Osteoblast (primary cell): ENCODE measurements at regions not wholly inside any gene's neighbourhood (a gene's known extent, or its start where the extent isn't known, plus 50 kb on each side); places are given as distances from the start of the nearest gene placed in this dataset.
"Not testable (repeated sequence)": the region's sequence is repeated elsewhere in the genome, so short reads cannot be mapped to it uniquely, and the experiment has no call there.

Experiments
- DNase-seq: peaks from one replicate; pipeline ENCODE4 v3.0.0; 2011; ENCODE audit warnings: low spot score, mixed read lengths; ENCODE audit not compliant: insufficient read length; ENCODE audit errors: missing footprints
- H2AFZ ChIP-seq: 2 replicates; pipeline ENCODE4 v1.6.0; 2011; ENCODE audit warnings: mild to moderate bottlenecking, low read length
- H3K27ac ChIP-seq: 2 replicates; pipeline ENCODE4 v1.5.1; 2011; ENCODE audit warnings: mild to moderate bottlenecking, low read depth, low read length, moderate library complexity
- H3K27me3 ChIP-seq: 2 replicates; pipeline ENCODE4 v1.6.0; 2012; ENCODE audit warnings: mild to moderate bottlenecking, control low read depth, inconsistent platforms, low read length, moderate library complexity; ENCODE audit not compliant: insufficient read depth
- H3K36me3 ChIP-seq: 2 replicates; pipeline ENCODE4 v1.5.1; 2011; ENCODE audit warnings: mild to moderate bottlenecking, low read length, control low read depth, moderate library complexity; ENCODE audit not compliant: insufficient read depth
- H3K4me1 ChIP-seq: 2 replicates; pipeline ENCODE4 v1.5.1; 2011; ENCODE audit warnings: mild to moderate bottlenecking, low read length, control low read depth, moderate library complexity; ENCODE audit not compliant: insufficient read depth
- H3K4me2 ChIP-seq: 2 replicates; pipeline ENCODE4 v1.6.0; 2011; ENCODE audit warnings: mild to moderate bottlenecking, low read length; ENCODE audit not compliant: insufficient read depth
- H3K4me3 ChIP-seq: fragments of 200-600 bp; sonication (generic); 3 replicates; pipeline ENCODE4 v1.5.1; 2012; ENCODE audit warnings: mild to moderate bottlenecking, low read length, inconsistent platforms; ENCODE audit not compliant: insufficient read depth
- H3K79me2 ChIP-seq: 2 replicates; pipeline ENCODE4 v1.6.0; 2012; ENCODE audit warnings: mild to moderate bottlenecking, low read length, control low read depth, inconsistent platforms; ENCODE audit not compliant: insufficient read depth
- H3K9me3 ChIP-seq: 2 replicates; pipeline ENCODE4 v1.5.1; 2011; ENCODE audit warnings: low read depth, low read length, control low read depth
- H4K20me1 ChIP-seq: 2 replicates; pipeline ENCODE4 v1.6.0; 2012; ENCODE audit warnings: mild to moderate bottlenecking, low read length, control low read depth; ENCODE audit not compliant: insufficient read depth
- TF ChIP-seq, protein P1 (sequence below): IDR thresholded peaks from 2 replicates; pipeline ENCODE4 v1.5.1; 2011; ENCODE audit warnings: mild to moderate bottlenecking, low read depth, low read length, moderate library complexity; ENCODE audit errors: extremely low read depth

DNA sequence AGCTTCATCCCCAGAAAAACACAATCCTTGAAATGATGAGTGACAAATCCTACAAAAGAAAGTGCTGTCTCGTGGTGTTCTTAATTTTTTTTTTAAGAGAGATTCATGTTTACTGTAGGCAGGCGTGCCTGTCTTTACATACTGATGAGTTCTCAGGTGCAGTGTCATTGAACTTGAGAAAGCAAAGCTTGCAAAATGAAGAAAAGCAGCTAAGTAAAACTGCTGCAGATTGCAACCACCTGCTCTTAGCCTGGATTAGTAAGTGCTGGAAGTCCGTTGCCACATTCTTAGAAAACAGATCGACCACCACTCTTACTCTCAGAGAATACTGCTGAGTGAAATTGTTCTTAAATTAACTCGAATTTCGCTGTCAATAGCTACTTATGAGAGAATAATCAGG lies 854.6 kb downstream of the TRIML1 start:
- Histone ChIP-seq H3K36me3 (no peaks in the 10 kb centered on the region), H3K4me1 (peaks cover 4% of the 10 kb centered on the region), H3K79me2 (no peaks in the 10 kb centered on the region), H3K9me3 (no peaks in the 10 kb centered on the region), H2AFZ (no peak overlapping the region), H3K27ac (no peak overlapping the region), H3K27me3 (no peaks in the 10 kb centered on the region), H3K4me2 (no peak overlapping the region), H4K20me1 (no peaks in the 10 kb centered on the region), H3K4me3 (no peak overlapping the region)
- DNase-seq, result no peak
- TF ChIP-seq, protein P1, sequence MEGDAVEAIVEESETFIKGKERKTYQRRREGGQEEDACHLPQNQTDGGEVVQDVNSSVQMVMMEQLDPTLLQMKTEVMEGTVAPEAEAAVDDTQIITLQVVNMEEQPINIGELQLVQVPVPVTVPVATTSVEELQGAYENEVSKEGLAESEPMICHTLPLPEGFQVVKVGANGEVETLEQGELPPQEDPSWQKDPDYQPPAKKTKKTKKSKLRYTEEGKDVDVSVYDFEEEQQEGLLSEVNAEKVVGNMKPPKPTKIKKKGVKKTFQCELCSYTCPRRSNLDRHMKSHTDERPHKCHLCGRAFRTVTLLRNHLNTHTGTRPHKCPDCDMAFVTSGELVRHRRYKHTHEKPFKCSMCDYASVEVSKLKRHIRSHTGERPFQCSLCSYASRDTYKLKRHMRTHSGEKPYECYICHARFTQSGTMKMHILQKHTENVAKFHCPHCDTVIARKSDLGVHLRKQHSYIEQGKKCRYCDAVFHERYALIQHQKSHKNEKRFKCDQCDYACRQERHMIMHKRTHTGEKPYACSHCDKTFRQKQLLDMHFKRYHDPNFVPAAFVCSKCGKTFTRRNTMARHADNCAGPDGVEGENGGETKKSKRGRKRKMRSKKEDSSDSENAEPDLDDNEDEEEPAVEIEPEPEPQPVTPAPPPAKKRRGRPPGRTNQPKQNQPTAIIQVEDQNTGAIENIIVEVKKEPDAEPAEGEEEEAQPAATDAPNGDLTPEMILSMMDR, result no peak

DNA sequence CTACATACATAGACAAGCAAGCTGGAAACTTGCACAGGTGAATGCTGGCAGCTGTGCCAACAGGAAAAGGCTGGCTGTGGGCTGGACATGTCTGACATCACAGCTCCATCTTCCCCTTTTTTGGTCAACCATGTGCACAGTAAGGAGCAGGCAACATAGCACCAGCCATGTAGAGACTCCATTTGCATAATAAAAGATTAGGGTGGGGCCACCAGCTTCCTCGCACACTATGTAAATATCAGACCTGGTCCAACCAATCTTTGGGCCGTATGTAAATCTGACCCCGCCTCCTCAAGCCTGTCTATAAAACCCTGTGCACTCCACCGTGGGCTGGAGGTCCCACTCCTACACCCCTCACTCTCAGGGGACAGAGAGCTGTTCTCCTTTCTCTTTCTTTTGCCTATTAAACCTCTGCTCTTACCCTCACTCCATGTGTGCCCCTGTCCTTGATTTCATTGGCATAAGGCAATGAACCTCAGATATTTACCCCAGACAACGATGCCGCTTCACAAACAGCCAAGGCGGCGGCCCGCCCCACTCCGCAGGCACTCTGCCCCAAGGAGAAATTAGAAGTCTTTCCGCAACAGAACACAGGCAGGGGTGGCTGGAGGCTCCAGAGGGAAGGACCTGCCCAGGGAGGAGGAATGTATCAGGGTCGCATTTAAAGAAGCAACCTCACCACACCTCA lies 862.2 kb downstream of the TRIML1 start:
- Histone ChIP-seq H3K79me2 (no peaks in the 10 kb centered on the region), H4K20me1 (no peaks in the 10 kb centered on the region), H3K4me3 (no peak overlapping the region), H2AFZ (no peak overlapping the region), H3K36me3 (no peaks in the 10 kb centered on the region), H3K4me1 (no peaks in the 10 kb centered on the region), H3K27ac (no peak overlapping the region), H3K9me3 (no peaks in the 10 kb centered on the region), H3K4me2 (no peak overlapping the region), H3K27me3 (no peaks in the 10 kb centered on the region)
- DNase-seq, result no peak
- TF ChIP-seq, protein P1, result no peak

DNA sequence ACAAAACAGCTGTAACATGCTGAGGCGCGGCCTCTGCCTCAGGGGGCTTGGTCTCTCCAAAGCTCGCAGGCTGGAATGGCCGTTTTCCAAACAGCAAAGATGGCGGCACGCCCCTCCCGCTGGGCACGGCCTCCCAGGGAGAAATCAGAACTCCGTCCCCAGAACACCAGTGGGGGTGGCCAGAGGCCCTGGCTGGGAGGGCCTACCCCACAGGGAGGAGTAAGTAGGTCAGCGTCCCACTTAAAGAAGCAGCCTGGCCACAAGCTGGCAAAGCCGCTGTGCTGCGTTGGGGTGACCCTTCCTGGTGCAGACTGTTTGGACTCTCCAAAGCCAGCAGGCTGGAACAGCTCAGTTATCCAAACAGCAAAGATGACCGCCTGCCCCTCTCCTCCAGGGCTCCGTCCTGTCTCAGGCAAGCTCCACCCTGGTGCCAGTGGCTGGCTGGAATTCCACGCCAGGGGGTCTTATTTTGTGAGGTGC lies 862.8 kb downstream of the TRIML1 start:
- Histone ChIP-seq H4K20me1 (no peaks in the 10 kb centered on the region), H3K27ac (no peak overlapping the region), H2AFZ (no peak overlapping the region), H3K27me3 (no peaks in the 10 kb centered on the region), H3K4me3 (no peak overlapping the region), H3K79me2 (no peaks in the 10 kb centered on the region), H3K36me3 (no peaks in the 10 kb centered on the region), H3K9me3 (no peaks in the 10 kb centered on the region), H3K4me1 (no peaks in the 10 kb centered on the region), H3K4me2 (no peak overlapping the region)
- TF ChIP-seq, protein P1, result no peak
- no peak for DNase-seq

DNA sequence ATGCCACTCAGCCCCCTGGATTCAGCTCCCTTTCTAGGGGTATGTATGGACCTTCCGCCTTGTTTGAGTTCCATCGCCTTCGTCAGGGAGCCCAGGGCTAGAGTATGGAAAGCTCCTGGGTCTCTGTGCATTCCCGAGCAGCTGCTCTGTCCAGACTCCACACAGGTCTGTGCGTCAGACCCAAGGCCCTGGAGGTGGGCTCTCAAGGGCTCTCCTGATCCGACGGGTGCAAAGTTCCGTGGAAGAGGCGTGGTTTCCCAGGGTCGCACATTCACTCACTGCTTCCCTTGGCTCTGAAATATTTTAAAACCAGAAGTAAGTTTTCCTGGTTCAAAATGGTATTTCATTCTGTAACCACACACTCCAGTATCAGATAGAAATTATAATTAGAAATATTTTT lies 863.2 kb downstream of the TRIML1 start:
- TF ChIP-seq, protein P1, result no peak
- Histone ChIP-seq H3K4me1 (no peaks in the 10 kb centered on the region), H3K27me3 (no peaks in the 10 kb centered on the region), H3K36me3 (no peaks in the 10 kb centered on the region), H2AFZ (no peak overlapping the region), H3K79me2 (no peaks in the 10 kb centered on the region), H3K27ac (no peak overlapping the region), H3K4me2 (no peak overlapping the region), H3K9me3 (no peaks in the 10 kb centered on the region), H3K4me3 (no peak overlapping the region), H4K20me1 (no peaks in the 10 kb centered on the region)
- DNase-seq, result no peak

DNA sequence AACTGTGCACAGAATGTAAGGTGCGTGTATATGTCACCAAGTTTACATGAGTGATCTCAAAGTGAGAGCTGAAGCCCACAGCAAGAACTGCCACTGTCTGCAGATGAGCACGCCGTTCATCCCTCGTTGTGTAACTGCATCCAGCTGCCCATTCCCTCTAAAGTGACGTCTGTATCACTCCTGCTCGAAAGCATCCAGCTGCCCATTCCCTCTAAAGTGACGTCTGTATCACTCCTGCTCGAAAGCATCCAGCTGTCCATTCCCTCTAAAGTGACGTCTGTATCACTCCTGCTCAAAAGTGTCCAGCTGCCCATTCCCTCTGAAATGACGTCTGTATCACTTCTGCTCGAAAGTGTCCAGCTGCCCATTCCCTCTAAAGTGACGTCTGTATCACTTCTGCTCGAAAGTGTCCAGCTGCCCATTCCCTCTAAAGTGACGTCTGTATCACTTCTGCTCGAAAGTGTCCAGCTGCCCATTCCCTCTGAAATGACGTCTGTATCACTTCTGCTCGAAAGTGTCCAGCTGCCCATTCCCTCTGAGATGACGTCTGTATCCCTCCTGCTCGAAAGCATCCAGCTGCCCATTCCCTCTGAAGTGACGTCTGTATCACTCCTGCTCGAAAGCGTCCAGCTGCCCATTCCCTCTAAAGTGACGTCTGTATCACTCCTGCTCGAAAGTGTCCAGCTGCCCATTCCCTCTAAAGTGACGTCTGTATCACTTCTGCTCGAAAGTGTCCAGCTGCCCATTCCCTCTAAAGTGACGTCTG lies 871.4 kb downstream of the TRIML1 start:
- H3K4me3 ChIP-seq, H3K27ac ChIP-seq, H3K27me3 ChIP-seq, H3K79me2 ChIP-seq, H2AFZ ChIP-seq, H4K20me1 ChIP-seq, H3K9me3 ChIP-seq, DNase-seq, H3K36me3 ChIP-seq, H3K4me1 ChIP-seq, H3K4me2 ChIP-seq: not testable (repeated sequence)
